HG02840 (cell line): ENCODE measurements at regions not wholly inside any gene's neighbourhood (a gene's known extent, or its start where the extent isn't known, plus 50 kb on each side); places are given as distances from the start of the nearest gene placed in this dataset.

Source experiments
- ATAC-seq: cut with Tn5 transposase; IDR thresholded peaks from one replicate; pipeline ENCODE4 v1.9.1; 2021; ENCODE audit warnings: mild to moderate bottlenecking, moderate library complexity, moderate number of reproducible peaks; ENCODE audit not compliant: unreplicated experiment, low FRiP score

GRCh38 chr6:11926594-11927407, 85.3 kb upstream of the HIVEP1 start:
- no peak for ATAC-seq

GRCh38 chr6:11925805-11926204, 86.3 kb upstream of the HIVEP1 start:
- ATAC-seq, result no peak

DNA sequence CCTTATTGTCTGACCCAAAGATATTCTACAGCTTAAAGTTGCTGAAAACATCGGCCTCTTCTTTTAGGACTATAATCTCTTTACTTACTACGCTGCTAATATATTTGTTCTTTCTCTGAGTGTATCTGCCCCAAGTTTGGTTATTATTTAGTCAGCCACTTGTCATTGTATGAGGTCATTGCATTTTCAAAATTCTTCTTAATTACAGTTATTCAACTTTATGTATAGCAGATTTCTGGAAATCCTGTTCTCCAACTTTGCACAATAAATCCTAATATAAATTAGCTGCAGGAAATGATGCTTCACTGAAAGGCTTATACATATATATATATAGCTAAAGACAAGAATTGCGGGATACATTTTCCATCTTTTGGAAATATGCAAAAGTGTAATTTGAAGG, 88.5 kb upstream of the HIVEP1 start:
- ATAC-seq, result no peak

DNA sequence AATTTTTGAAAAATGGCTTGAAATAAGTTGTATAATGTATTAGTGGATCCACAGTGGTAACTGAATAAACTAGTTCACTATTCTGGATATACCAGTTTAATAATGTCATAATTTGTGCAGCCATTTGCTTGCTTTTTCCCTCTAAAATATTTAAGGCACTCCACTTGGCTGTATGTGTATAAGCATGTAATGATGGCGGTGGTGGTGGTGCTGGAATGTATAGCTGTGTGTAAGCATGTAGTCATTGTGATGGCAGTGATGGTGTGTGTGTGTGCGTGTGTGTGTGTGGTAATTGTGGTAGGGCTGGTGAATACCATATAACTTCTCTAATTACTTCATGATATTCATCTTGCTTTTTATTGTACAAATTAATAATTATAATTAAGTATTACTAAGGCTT, 89.2 kb upstream of the HIVEP1 start:
- ATAC-seq, result no peak

DNA sequence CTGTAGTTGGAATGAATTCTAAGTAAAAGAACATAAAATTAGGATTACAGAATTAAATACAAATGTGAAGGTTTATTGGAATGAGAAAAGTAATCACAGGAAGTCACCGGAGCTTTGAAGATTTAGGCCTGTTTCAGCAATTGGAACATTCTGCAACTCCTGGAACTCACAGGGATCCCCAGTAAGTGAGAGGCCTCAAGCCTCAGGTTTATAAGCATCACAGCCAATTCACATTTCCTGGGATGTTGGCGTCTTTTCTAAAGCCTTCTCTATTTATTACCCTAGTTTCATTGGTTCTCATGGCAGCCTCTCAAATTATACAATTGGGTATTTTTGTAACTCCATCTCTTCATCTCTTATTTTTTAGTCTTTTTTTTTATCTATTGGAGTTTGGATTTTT, 90.4 kb upstream of the HIVEP1 start:
- ATAC-seq, result no peak

DNA sequence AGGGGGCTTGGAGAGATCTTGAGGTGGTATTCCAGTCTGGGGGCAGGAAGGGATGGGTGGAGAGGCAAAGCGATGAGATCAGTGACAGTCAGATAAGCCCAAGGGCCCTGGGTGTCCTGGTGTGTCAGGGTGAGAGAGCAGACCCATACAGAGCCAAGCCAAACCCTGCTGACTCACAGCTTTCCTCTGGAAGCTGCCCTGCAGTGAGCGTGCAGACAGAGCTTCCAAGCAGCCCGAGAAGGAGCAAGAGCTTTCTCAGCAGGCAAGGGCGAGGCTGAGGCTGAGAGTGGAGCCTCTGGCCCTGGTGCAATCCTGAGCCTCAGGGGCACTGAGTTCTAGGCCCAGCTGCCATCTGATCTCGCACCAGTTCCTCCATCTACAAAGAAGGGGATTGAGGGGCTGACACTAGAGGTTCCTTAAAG, 91.1 kb upstream of the HIVEP1 start:
- no peak for ATAC-seq

- no peak for ATAC-seq
Measured at GRCh38 chr6:11920566-11920965, 91.5 kb upstream of the HIVEP1 start.

DNA sequence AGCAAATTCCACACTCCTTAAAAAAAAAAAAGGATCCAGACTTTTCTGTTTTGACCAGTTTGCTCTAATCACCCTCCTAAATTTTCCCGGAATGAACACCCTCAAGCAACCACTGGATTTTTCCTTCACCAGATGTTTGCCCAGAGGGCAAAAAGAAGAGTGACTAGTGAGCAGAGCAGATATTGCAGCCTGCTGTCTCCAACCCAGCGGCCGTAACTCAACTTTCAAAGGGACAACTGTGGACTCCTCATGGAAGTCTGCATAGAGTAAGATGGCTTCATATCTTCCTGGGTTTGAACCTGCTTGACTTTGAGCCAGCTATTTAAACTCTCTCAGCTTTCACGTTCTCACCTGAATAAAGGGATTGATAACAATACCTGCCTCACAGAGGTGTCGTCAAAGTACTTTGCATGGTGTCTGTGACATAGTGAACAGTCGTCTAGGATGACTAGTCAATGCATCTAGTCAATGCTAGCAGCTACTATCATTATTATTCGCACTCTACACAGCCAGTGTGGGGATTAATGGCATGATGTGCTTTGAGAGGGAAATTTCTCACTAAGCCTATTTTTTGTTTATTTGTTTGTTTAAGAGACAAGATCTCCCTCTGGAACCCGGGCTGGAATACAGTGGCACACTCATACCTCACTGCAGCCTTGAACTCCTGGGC, 92.2 kb upstream of the HIVEP1 start:
- ATAC-seq, result no peak

- no peak for ATAC-seq
Measured at GRCh38 chr6:11918739-11919605, 93.1 kb upstream of the HIVEP1 start.

DNA sequence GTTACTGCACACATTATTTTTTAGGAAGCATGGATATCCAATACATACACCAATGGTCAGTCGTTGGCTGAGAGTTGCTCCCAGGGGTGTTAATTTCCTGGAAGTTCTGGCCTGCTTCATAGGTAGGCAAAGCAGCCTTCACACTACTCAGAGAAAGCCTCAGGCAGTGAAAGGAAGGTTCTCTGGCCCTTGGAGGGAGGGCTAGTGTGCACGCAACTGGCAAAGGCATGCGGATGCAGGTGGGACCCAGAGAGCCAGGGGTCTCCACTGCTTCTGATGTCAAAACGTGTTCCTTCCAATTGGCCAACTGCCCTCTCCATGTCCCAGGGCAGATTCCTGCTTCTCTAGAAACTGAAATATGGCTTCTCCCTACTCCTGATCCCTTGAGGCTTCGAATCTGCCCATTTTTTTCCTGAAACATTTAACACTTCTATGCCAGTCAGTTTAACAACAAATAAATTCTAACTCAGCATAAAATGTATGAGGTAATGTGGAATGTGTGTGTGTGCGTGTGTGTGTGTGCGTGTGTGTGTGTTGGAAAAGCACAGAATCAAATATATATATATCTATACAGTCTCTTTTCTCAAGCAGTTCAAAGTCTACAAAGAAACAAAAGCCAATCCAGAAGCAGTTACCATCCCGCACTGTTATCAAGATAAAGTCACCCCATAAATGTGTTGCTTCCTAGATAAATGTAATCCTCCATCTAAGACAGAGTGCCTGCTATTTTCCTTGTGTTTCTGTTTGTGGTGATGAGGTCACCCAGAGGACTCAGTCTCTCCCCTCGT, 94.0 kb upstream of the HIVEP1 start:
- ATAC-seq, result no peak

DNA sequence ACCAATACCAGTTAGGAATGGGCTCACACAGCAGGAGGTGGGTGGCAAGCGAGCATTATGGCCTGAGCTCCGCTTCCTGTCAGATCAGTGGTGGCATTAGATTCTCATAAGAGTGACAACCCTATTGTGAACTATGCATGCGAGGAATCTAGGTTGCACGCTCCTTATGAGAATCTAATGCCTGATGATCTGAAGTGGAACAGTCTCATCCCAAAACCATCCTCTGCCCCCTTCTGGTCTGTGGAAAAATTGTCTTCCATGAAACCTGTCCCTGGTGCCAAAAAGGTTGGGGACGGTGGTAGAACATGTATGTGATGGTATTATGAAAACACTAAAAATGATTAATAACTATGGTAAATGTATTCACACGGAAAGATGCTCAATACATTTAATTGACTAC, 99.7 kb upstream of the HIVEP1 start:
- no peak for ATAC-seq

GRCh38 chr6:11911538-11911937, 100.6 kb upstream of the HIVEP1 start:
- ATAC-seq, result no peak

DNA sequence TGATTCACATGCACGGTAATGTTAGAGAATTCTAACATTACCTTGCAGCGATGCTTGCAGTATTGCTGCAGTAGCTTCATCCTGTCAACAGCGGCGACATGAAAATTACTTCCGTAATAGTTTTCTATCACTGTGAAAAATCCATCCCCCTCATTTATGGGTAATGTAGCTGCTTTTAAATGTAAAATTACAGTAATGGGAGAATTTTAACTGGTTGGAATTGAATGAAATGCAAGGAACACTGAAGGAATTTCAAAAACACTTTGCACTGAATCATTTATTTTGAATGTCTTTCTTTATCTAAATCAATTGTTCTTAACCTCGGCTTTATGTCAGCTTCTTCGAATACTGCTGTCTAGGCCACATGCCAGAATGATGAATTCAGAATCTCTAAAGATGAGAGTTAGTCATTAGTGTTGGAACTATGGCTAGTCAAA, 102.4 kb upstream of the HIVEP1 start:
- no peak for ATAC-seq

- ATAC-seq, result no peak
Measured at GRCh38 chr6:11908436-11909105, 103.5 kb upstream of the HIVEP1 start.

DNA sequence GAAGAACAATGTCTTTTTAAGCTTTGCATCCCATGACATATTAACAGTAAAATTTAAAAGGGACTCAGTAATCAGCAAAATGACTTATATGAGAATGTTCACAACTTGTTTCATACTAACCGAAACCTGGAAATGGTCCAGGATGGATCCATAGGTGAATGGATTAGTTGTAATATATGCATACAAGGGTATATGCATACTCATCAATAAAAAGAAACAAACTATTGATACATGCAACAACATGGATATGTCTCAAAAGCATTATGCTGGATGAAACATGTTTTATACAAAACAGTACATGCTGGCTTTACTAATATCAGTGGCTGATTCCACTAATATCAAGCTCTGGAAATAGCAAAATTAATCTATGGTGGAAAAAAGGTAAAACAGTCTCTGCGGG, 108.5 kb upstream of the HIVEP1 start:
- no peak for ATAC-seq

DNA sequence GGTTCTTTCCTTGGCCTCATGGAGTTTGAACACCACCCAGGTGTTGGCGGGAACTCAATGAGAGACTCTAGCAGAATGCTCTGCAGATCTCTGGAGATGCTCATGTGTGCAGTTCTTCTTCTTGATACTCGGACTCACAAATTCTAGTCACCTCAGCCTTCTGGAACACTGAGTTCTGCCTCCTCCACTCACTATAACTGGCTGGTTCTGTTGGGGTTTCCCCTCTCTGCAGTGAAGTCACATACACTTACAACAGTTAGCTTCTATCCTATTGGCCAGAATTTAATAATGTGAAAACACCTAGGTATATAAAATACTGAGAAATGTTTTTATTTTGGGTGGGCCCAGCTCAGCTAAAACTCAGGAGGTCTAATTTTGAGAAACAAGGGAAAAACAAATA, 109.6 kb upstream of the HIVEP1 start:
- ATAC-seq, result no peak

GRCh38 chr6:11900662-11901598, 111.2 kb upstream of the HIVEP1 start:
- no peak for ATAC-seq

DNA sequence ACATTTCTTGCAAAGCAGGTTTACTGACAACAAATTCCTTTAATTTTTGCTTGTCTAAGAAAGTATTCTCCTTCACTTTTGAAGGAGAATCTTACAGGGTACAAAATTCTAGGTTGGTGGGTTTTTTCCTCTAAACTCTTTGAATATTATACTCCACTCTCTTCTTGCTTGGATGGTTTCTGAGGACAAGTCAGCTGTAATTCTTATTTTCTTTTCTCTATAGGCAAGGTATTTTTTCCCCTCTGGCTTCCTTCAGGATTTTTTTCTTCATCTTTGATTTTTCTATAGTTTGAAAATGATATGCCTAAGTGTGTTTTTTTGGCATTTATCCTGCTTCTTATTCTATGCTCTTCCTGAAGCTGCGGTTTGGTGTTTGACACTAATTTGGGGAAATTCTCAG, 112.5 kb upstream of the HIVEP1 start:
- no peak for ATAC-seq

GRCh38 chr6:11894212-11894611, 115.6 kb upstream of the ADTRP start:
- no peak for ATAC-seq
